WTC11 (cell line): ENCODE measurements at regions not wholly inside any gene's neighbourhood (a gene's known extent, or its start where the extent isn't known, plus 50 kb on each side); places are given as distances from the start of the nearest gene placed in this dataset.

Source experiments
- ATAC-seq: fragments of 200-7000 bp; cut with Tn5 transposase; 2 replicates; pipeline ENCODE4 v1.10.0; 2021; ENCODE audit warnings: mild to moderate bottlenecking, moderate library complexity
- CTCF ChIA-PET: fragments of 300-600 bp; sonication (Branson Sonifier 250); formaldehyde crosslinking; loops from one replicate; lab custom pipeline; 2021; ENCODE audit warnings: antibody characterized with exemption; lab: Charles Lee
- POLR2A ChIA-PET: fragments of 350-600 bp; sonication (Branson Sonifier 250); formaldehyde crosslinking; loops from one replicate; lab custom pipeline; 2021; ENCODE audit warnings: antibody characterized with exemption; lab: Charles Lee
- DNase-seq: peaks from one replicate; pipeline ENCODE4 v3.0.0; 2021; ENCODE audit warnings: low spot score
- H3K27ac Mint-ChIP-seq: 2 replicates; pipeline ENCODE4 v1.8.0; 2021; ENCODE audit warnings: mixed read lengths
- H3K27me3 Mint-ChIP-seq: 2 replicates; pipeline ENCODE4 v1.8.0; 2021; ENCODE audit warnings: low read depth, mild to moderate bottlenecking, moderate library complexity, mixed read lengths
- H3K36me3 Mint-ChIP-seq: 2 replicates; pipeline ENCODE4 v1.8.0; 2021; ENCODE audit warnings: mixed read lengths
- H3K4me1 Mint-ChIP-seq: 2 replicates; pipeline ENCODE4 v1.8.0; 2022; ENCODE audit warnings: mixed read lengths
- H3K4me3 Mint-ChIP-seq: 2 replicates; pipeline ENCODE4 v1.8.0; 2021; ENCODE audit warnings: mild to moderate bottlenecking, moderate library complexity, mixed read lengths
- H3K9me3 Mint-ChIP-seq: 2 replicates; pipeline ENCODE4 v1.8.0; 2021; ENCODE audit warnings: mixed read lengths
- CBFB ChIP-seq: sonication (generic); formaldehyde crosslinking; IDR thresholded peaks from 2 replicates; pipeline ENCODE4 v1.8.1; 2022; ENCODE audit warnings: mild to moderate bottlenecking, low read depth, missing genetic modification reagents
- CDX4 ChIP-seq: fragments of 250-450 bp; sonication (Bioruptor Pico); IDR thresholded peaks from 2 replicates; pipeline ENCODE4 v1.9.0; 2021; ENCODE audit warnings: moderate library complexity, mild to moderate bottlenecking, inconsistent platforms, borderline replicate concordance
- E2F1 ChIP-seq: sonication (generic); formaldehyde crosslinking; IDR thresholded peaks from 2 replicates; pipeline ENCODE4 v1.8.0; 2022; ENCODE audit warnings: mild to moderate bottlenecking, missing genetic modification reagents
- E2F4 ChIP-seq: sonication (generic); formaldehyde crosslinking; IDR thresholded peaks from 2 replicates; pipeline ENCODE4 v1.8.1; 2022; ENCODE audit warnings: low read depth, mild to moderate bottlenecking, moderate library complexity, missing genetic modification reagents, borderline replicate concordance
- E2F5 ChIP-seq: sonication (generic); formaldehyde crosslinking; IDR thresholded peaks from 2 replicates; pipeline ENCODE4 v1.8.1; 2022; ENCODE audit warnings: mild to moderate bottlenecking, moderate library complexity, missing genetic modification reagents
- ELF4 ChIP-seq: sonication (generic); formaldehyde crosslinking; IDR thresholded peaks from 2 replicates; pipeline ENCODE4 v1.8.1; 2022; ENCODE audit warnings: low read depth, mild to moderate bottlenecking, moderate library complexity, missing genetic modification reagents
- EMX1 ChIP-seq: fragments of 250-450 bp; sonication (Bioruptor Pico); IDR thresholded peaks from 2 replicates; pipeline ENCODE4 v1.8.0; 2021; ENCODE audit warnings: mild to moderate bottlenecking
- ESRRA ChIP-seq: sonication (generic); formaldehyde crosslinking; IDR thresholded peaks from 2 replicates; pipeline ENCODE4 v1.8.1; 2022; ENCODE audit warnings: mild to moderate bottlenecking, missing genetic modification reagents, borderline replicate concordance
- ETV6 ChIP-seq: sonication (generic); formaldehyde crosslinking; IDR thresholded peaks from 2 replicates; pipeline ENCODE4 v1.8.1; 2022; ENCODE audit warnings: mild to moderate bottlenecking, missing genetic modification reagents
- FOXJ3 ChIP-seq: sonication (generic); formaldehyde crosslinking; IDR thresholded peaks from 2 replicates; pipeline ENCODE4 v1.9.0; 2021; ENCODE audit warnings: missing genetic modification reagents, mild to moderate bottlenecking, borderline replicate concordance
- FOXP4 ChIP-seq: sonication (generic); formaldehyde crosslinking; IDR thresholded peaks from 2 replicates; pipeline ENCODE4 v1.8.0; 2022; ENCODE audit warnings: mild to moderate bottlenecking, missing genetic modification reagents
- GRHL2 ChIP-seq: fragments of 250-450 bp; sonication (Bioruptor Pico); IDR thresholded peaks from 2 replicates; pipeline ENCODE4 v1.8.0; 2022; ENCODE audit warnings: mild to moderate bottlenecking, moderate library complexity; ENCODE audit not compliant: insufficient replicate concordance, severe bottlenecking
- HMGA2 ChIP-seq: fragments of 250-450 bp; sonication (Bioruptor Pico); IDR thresholded peaks from 2 replicates; pipeline ENCODE4 v1.4.0; 2021; ENCODE audit warnings: mild to moderate bottlenecking, moderate library complexity
- JUN ChIP-seq: sonication (generic); formaldehyde crosslinking; IDR thresholded peaks from 2 replicates; pipeline ENCODE4 v1.8.0; 2023; ENCODE audit warnings: mild to moderate bottlenecking, missing genetic modification reagents
- NFE2L1 ChIP-seq: sonication (generic); formaldehyde crosslinking; IDR thresholded peaks from 2 replicates; pipeline ENCODE4 v1.8.1; 2023; ENCODE audit warnings: missing genetic modification reagents
- RELA ChIP-seq: sonication (generic); formaldehyde crosslinking; IDR thresholded peaks from 2 replicates; pipeline ENCODE4 v1.8.1; 2022; ENCODE audit warnings: missing genetic modification reagents, mild to moderate bottlenecking, borderline replicate concordance
- SP1 ChIP-seq: sonication (generic); formaldehyde crosslinking; conservative IDR thresholded peaks from 2 replicates; pipeline ENCODE4 v1.8.1; 2022; ENCODE audit warnings: missing genetic modification reagents
- TCF7 ChIP-seq: sonication (generic); formaldehyde crosslinking; IDR thresholded peaks from 2 replicates; pipeline ENCODE4 v1.8.0; 2022; ENCODE audit warnings: mild to moderate bottlenecking, low read depth, missing genetic modification reagents, moderate library complexity
- TP53 ChIP-seq: sonication (generic); formaldehyde crosslinking; IDR thresholded peaks from 2 replicates; pipeline ENCODE4 v1.8.1; 2023; ENCODE audit warnings: mild to moderate bottlenecking, missing genetic modification reagents
- ZMAT4 ChIP-seq: fragments of 250-450 bp; sonication (Bioruptor Pico); IDR thresholded peaks from 2 replicates; pipeline ENCODE4 v1.9.0; 2021; ENCODE audit warnings: mild to moderate bottlenecking
- ZNF416 ChIP-seq: fragments of 250-450 bp; sonication (Bioruptor Pico); IDR thresholded peaks from 2 replicates; pipeline ENCODE4 v1.9.0; 2021; ENCODE audit warnings: mild to moderate bottlenecking, inconsistent platforms
- TF ChIP-seq, protein P1 (sequence below): sonication (generic); formaldehyde crosslinking; IDR thresholded peaks from 2 replicates; pipeline ENCODE4 v1.8.1; 2023; ENCODE audit warnings: mild to moderate bottlenecking, missing genetic modification reagents, moderate library complexity
- TF ChIP-seq, protein P2 (sequence below): sonication (generic); formaldehyde crosslinking; IDR thresholded peaks from 2 replicates; pipeline ENCODE4 v1.8.1; 2023; ENCODE audit warnings: mild to moderate bottlenecking, missing genetic modification reagents
- TF ChIP-seq, protein P3 (sequence below): sonication (generic); formaldehyde crosslinking; IDR thresholded peaks from 2 replicates; pipeline ENCODE4 v1.8.0; 2022; ENCODE audit warnings: mild to moderate bottlenecking, missing genetic modification reagents
- TF ChIP-seq, protein P4 (sequence below): sonication (generic); formaldehyde crosslinking; IDR thresholded peaks from 2 replicates; pipeline ENCODE4 v1.8.0; 2022; ENCODE audit warnings: mild to moderate bottlenecking, missing genetic modification reagents

DNA sequence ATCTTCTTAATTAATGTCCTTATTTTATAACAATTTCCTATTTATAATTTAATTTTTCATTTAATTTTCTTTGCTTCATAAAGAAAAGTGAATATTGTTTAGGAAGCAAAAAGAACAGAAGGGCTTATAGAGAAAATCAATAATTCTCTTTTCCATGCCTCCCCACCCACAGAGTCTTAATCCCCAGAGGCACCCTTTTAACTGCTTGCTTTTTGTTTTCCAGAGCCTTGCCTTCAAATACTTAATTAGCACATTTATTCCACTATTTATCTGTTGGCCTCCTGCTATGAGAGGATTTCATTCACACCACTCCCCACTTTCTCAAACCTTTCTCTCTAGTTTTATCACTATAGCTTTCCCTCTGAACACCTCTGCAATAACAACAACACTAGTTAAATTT lies 373.6 kb downstream of the MBD2 start:
- Mint-ChIP-seq H3K27ac (no peak overlapping the region), H3K27me3 (peaks cover 19% of the 10 kb centered on the region), H3K36me3 (peaks cover 15% of the 10 kb centered on the region), H3K4me1 (peaks cover 36% of the 10 kb centered on the region), H3K9me3 (peaks cover 27% of the 10 kb centered on the region), H3K4me3 (peak overlapping the region; percentile 3; the same call in 1 of the 2 replicates)
- ChIA-PET CTCF (no interaction called here), POLR2A (no interaction called here)
- ATAC-seq (peak; percentile 91), DNase-seq (no peak)
- TF ChIP-seq, protein P1, sequence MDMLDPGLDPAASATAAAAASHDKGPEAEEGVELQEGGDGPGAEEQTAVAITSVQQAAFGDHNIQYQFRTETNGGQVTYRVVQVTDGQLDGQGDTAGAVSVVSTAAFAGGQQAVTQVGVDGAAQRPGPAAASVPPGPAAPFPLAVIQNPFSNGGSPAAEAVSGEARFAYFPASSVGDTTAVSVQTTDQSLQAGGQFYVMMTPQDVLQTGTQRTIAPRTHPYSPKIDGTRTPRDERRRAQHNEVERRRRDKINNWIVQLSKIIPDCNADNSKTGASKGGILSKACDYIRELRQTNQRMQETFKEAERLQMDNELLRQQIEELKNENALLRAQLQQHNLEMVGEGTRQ (CRISPR knock-in tag), result no peak
- TF ChIP-seq E2F4 (CRISPR knock-in tag), result no peak
- no peak for TF ChIP-seq ZMAT4 (CRISPR knock-in tag)
- no peak for TF ChIP-seq ZNF416
- no peak for TF ChIP-seq E2F5
- TF ChIP-seq TCF7 (CRISPR knock-in tag), result no peak
- TF ChIP-seq CBFB (CRISPR knock-in tag), result no peak
- no peak for TF ChIP-seq GRHL2
- TF ChIP-seq JUN (CRISPR knock-in tag), result no peak
- TF ChIP-seq SP1 (CRISPR knock-in tag), result no peak
- no peak for TF ChIP-seq FOXP4 (CRISPR knock-in tag)
- no peak for TF ChIP-seq EMX1 (CRISPR knock-in tag)
- no peak for TF ChIP-seq CDX4 (CRISPR knock-in tag)
- TF ChIP-seq FOXJ3 (CRISPR knock-in tag), result no peak
- TF ChIP-seq, protein P2, sequence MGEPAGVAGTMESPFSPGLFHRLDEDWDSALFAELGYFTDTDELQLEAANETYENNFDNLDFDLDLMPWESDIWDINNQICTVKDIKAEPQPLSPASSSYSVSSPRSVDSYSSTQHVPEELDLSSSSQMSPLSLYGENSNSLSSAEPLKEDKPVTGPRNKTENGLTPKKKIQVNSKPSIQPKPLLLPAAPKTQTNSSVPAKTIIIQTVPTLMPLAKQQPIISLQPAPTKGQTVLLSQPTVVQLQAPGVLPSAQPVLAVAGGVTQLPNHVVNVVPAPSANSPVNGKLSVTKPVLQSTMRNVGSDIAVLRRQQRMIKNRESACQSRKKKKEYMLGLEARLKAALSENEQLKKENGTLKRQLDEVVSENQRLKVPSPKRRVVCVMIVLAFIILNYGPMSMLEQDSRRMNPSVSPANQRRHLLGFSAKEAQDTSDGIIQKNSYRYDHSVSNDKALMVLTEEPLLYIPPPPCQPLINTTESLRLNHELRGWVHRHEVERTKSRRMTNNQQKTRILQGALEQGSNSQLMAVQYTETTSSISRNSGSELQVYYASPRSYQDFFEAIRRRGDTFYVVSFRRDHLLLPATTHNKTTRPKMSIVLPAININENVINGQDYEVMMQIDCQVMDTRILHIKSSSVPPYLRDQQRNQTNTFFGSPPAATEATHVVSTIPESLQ (CRISPR knock-in tag), result no peak

GRCh38 chr18:53843763-53844162 lies 380.7 kb downstream of the MBD2 start:
- TF ChIP-seq CDX4 (CRISPR knock-in tag) (no peak), ETV6 (CRISPR knock-in tag) (no peak), JUN (CRISPR knock-in tag) (no peak), ESRRA (no peak), CBFB (CRISPR knock-in tag) (no peak), NFE2L1 (no peak), RELA (CRISPR knock-in tag) (no peak), E2F1 (CRISPR knock-in tag) (no peak), TP53 (CRISPR knock-in tag) (no peak), ELF4 (CRISPR knock-in tag) (no peak), HMGA2 (CRISPR knock-in tag) (no peak)
- TF ChIP-seq, protein P3, sequence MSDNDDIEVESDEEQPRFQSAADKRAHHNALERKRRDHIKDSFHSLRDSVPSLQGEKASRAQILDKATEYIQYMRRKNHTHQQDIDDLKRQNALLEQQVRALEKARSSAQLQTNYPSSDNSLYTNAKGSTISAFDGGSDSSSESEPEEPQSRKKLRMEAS (CRISPR knock-in tag), result no peak
- TF ChIP-seq, protein P4, sequence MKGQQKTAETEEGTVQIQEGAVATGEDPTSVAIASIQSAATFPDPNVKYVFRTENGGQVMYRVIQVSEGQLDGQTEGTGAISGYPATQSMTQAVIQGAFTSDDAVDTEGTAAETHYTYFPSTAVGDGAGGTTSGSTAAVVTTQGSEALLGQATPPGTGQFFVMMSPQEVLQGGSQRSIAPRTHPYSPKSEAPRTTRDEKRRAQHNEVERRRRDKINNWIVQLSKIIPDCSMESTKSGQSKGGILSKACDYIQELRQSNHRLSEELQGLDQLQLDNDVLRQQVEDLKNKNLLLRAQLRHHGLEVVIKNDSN (CRISPR knock-in tag), result no peak
- TF ChIP-seq, all 79 proteins: peak for 0

More at GRCh38 chr18:53843763-53844162, 380.7 kb downstream of the MBD2 start:
- H3K36me3 Mint-ChIP-seq, result peaks cover 15% of the 10 kb centered on the region
- DNase-seq (no peak), ATAC-seq (no peak)
- no peaks in the 10 kb centered on the region for H3K27me3 Mint-ChIP-seq
- 0 out of 2 replicates have a peak, but pooled peaks cover 4% of the 10 kb centered on the region for H3K4me1 Mint-ChIP-seq
- no peak overlapping the region for H3K4me3 Mint-ChIP-seq
- CTCF ChIA-PET, result no interaction called here
- peaks cover 34% of the 10 kb centered on the region for H3K9me3 Mint-ChIP-seq
- no peak overlapping the region for H3K27ac Mint-ChIP-seq
- POLR2A ChIA-PET, result no interaction called here
